Upper lobe of left lung (tissue), 4 donors: ENCODE measurements at regions not wholly inside any gene's neighbourhood (a gene's known extent, or its start where the extent isn't known, plus 50 kb on each side); places are given as distances from the start of the nearest gene placed in this dataset.

Experiments used
- POLR2A ChIP-seq, 4 donors: fragments of 450-650 bp; IDR thresholded peaks; one replicate each; pipeline ENCODE4 v1.5.1; 2016 to 2017; ENCODE audit warnings: antibody characterized with exemption in 4 of 4, mild to moderate bottlenecking in 2 of 4
- TF ChIP-seq, protein P1 (sequence below), 6 experiments: fragments of 450-650 bp in 4 of 6; fragments of 200-600 bp in 2 of 6; sonication (generic) in 2 of 6; IDR thresholded peaks; one replicate each; pipeline ENCODE4 v1.5.1; 2016 to 2019; ENCODE audit warnings: antibody characterized with exemption in 6 of 6

GRCh38 chr2:136408795-136409194 lies 290.8 kb upstream of the CXCR4 start:
- TF ChIP-seq, protein P1, sequence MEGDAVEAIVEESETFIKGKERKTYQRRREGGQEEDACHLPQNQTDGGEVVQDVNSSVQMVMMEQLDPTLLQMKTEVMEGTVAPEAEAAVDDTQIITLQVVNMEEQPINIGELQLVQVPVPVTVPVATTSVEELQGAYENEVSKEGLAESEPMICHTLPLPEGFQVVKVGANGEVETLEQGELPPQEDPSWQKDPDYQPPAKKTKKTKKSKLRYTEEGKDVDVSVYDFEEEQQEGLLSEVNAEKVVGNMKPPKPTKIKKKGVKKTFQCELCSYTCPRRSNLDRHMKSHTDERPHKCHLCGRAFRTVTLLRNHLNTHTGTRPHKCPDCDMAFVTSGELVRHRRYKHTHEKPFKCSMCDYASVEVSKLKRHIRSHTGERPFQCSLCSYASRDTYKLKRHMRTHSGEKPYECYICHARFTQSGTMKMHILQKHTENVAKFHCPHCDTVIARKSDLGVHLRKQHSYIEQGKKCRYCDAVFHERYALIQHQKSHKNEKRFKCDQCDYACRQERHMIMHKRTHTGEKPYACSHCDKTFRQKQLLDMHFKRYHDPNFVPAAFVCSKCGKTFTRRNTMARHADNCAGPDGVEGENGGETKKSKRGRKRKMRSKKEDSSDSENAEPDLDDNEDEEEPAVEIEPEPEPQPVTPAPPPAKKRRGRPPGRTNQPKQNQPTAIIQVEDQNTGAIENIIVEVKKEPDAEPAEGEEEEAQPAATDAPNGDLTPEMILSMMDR (IDR thresholded peaks at IDR 0.05): no peak
- no peak for TF ChIP-seq POLR2A (IDR thresholded peaks at IDR 0.05)
